Tibial nerve (tissue), 4 donors: ENCODE measurements at regions not wholly inside any gene's neighbourhood (a gene's known extent, or its start where the extent isn't known, plus 50 kb on each side); places are given as distances from the start of the nearest gene placed in this dataset.
A peak's percentile ranks its signal among the peaks of the same experiment; 100 is the strongest.
"Not testable (repeated sequence)": the region's sequence is repeated elsewhere in the genome, so short reads cannot be mapped to it uniquely, and the experiment has no call there.

Experiments used
- DNase-seq, 2 donors: peaks; one replicate each; pipeline ENCODE4 v3.0.0-alpha.2; 2019; ENCODE audit warnings: low spot score in 2 of 2
- H3K27ac ChIP-seq, 4 donors: fragments of 200-600 bp; sonication (generic) in 3 of 4; one replicate each; pipeline ENCODE4 v1.5.1; 2017 to 2019; ENCODE audit warnings: mild to moderate bottlenecking in 1 of 4
- H3K27me3 ChIP-seq, 2 donors: fragments of 200-600 bp; sonication (generic) in 1 of 2; one replicate each; pipeline versions ENCODE4 v1.5.1 to v1.6.0; 2017 to 2019
- H3K36me3 ChIP-seq, 3 donors: fragments of 200-600 bp; sonication (generic); one replicate each; pipeline ENCODE4 v1.5.1; 2018 to 2019
- H3K4me1 ChIP-seq, 4 donors: fragments of 200-600 bp; sonication (generic) in 3 of 4; one replicate each; pipeline ENCODE4 v1.5.1; 2017 to 2019
- H3K4me3 ChIP-seq, 4 donors: fragments of 200-600 bp; sonication (generic) in 3 of 4; one replicate each; pipeline ENCODE4 v1.5.1; 2017 to 2019; ENCODE audit warnings: mild to moderate bottlenecking in 1 of 4, moderate library complexity in 1 of 4
- H3K9me3 ChIP-seq, 4 donors: fragments of 200-600 bp; sonication (generic) in 3 of 4; one replicate each; pipeline ENCODE4 v1.5.1; 2017 to 2019
- EP300 ChIP-seq, 2 donors: sonication (generic); formaldehyde crosslinking; IDR thresholded peaks; one replicate each; pipeline ENCODE4 v1.6.1; 2017; ENCODE audit warnings: antibody characterized with exemption in 2 of 2, mild to moderate bottlenecking in 1 of 2
- POLR2A ChIP-seq, 2 donors: fragments of 450-650 bp; IDR thresholded peaks; one replicate each; pipeline ENCODE4 v1.6.1; 2017; ENCODE audit warnings: antibody characterized with exemption in 2 of 2, mild to moderate bottlenecking in 2 of 2, moderate library complexity in 2 of 2
- WGBS, 2 donors: methylation state at CpG; one replicate each; pipeline ENCODE4 v1.1.5; 2018; 5-methylcytosine and 5-hydroxymethylcytosine counted together
- TF ChIP-seq, protein P1 (sequence below), 5 experiments: fragments of 200-600 bp in 3 of 5; fragments of 450-650 bp in 2 of 5; sonication (generic) in 3 of 5; IDR thresholded peaks; one replicate each; pipeline ENCODE4 v1.5.1; 2016 to 2019; ENCODE audit warnings: antibody characterized with exemption in 5 of 5, mild to moderate bottlenecking in 3 of 5, moderate library complexity in 2 of 5

DNA sequence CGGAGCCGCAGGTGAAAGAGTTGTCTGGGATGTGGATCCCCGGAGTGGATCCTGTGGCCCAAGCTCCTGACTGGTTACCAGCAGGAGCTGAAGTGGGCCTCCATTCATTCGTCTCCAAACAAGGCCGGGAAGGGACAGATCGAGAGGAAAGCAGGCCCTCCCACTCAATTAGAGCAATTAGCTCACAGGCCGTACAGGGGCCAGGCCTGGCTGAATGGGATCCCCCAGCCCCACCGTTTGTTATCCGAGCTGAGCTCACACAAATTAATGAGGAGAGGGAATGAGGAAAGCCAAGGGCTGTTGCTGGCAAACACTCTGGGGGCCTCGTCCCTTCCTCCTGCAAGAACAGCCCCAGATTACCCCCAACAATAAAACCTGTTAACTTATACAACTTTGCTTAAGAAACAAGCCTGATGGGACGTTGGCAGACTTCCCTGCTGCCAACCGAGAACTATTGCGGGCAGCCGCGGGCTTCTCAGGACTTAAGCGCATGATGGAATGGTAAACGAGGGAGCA, 338.0 kb downstream of the BCL11A start:
- no peaks in the 10 kb centered on the region for H3K27me3 ChIP-seq
- H3K27ac ChIP-seq: no peak overlapping the region
- TF ChIP-seq EP300 (IDR thresholded peaks at IDR 0.05) (no peak), POLR2A (IDR thresholded peaks at IDR 0.05) (no peak)
- TF ChIP-seq, protein P1, sequence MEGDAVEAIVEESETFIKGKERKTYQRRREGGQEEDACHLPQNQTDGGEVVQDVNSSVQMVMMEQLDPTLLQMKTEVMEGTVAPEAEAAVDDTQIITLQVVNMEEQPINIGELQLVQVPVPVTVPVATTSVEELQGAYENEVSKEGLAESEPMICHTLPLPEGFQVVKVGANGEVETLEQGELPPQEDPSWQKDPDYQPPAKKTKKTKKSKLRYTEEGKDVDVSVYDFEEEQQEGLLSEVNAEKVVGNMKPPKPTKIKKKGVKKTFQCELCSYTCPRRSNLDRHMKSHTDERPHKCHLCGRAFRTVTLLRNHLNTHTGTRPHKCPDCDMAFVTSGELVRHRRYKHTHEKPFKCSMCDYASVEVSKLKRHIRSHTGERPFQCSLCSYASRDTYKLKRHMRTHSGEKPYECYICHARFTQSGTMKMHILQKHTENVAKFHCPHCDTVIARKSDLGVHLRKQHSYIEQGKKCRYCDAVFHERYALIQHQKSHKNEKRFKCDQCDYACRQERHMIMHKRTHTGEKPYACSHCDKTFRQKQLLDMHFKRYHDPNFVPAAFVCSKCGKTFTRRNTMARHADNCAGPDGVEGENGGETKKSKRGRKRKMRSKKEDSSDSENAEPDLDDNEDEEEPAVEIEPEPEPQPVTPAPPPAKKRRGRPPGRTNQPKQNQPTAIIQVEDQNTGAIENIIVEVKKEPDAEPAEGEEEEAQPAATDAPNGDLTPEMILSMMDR (IDR thresholded peaks at IDR 0.05): no peak
- H3K36me3 ChIP-seq: no peaks in the 10 kb centered on the region
- no peaks in the 10 kb centered on the region for H3K9me3 ChIP-seq
- 36 to 43% methylated on average over 16 to 17 of the region's 17 CpGs for WGBS, 2 donors
- peaks cover 0 to 9% (median 0%) of the 10 kb centered on the region in 4 donors for H3K4me1 ChIP-seq
- H3K4me3 ChIP-seq: no peak overlapping the region
- DNase-seq: no peak

DNA sequence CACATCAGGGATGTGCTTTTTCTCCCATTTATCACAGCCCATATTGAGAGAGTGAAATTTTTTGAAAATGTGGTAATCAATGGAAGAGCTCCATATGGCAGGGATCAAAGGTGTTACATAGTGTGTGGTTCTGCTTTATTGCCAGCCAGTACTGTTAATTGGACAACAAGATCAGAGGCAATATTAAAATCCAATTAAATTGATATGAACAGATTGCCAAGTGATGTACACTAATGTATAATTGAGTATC, 338.9 kb downstream of the BCL11A start:
- Histone ChIP-seq H3K27me3 (no peaks in the 10 kb centered on the region), H3K9me3 (no peaks in the 10 kb centered on the region), H3K4me1 (peaks cover 0 to 9% (median 0%) of the 10 kb centered on the region in 4 donors), H3K36me3 (no peaks in the 10 kb centered on the region), H3K4me3 (no peak overlapping the region), H3K27ac (no peak overlapping the region)
- TF ChIP-seq POLR2A (IDR thresholded peaks at IDR 0.05): no peak
- TF ChIP-seq EP300 (IDR thresholded peaks at IDR 0.05): no peak
- TF ChIP-seq, protein P1 (IDR thresholded peaks at IDR 0.05): no peak
- DNase-seq: no peak

DNA sequence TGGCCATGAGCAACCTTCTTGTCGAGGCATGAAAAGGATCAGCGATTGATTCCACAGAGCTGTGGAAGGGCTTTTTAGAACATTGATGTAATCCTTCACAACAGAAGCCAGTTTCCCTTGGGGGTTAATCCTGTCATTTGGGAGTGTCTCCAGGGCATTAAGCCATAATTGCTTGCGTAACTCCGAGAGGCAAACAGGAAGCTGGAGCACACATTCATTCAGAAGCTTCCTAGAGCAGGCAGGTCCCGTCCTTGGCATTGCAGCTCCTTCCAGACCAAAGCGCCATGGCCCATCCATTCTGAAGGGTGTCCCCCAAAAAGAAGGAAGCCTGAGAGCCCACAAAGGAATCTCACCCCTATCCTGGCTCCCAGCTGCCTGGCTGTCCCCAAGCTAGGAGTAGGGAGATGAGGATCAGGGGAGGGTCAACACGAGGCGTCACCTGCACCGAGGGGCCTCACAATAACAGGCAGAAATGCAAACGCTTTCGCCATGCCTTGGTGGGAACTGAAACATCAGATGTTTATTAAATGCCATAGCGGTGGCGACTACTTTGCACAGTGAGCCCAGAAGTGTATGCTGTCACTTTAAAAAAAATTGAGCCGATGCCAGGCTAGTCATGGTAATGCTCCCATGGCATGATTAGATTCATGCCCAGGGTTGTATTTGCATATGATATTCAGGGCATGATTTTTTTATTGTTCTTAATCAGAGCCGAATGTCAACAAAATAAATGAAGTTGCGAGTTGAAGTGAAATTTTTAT, 339.4 kb downstream of the BCL11A start:
- peak in 1 of 2 donors; percentile 27 for DNase-seq
- H3K9me3 ChIP-seq: no peaks in the 10 kb centered on the region
- peak overlapping the region in 1 of 4 donors; percentile 3 for H3K4me3 ChIP-seq
- H3K27ac ChIP-seq: peak overlapping the region in 1 of 4 donors; percentile 53
- no peaks in the 10 kb centered on the region for H3K36me3 ChIP-seq
- 71 to 76% methylated on average over 16 of the region's 16 CpGs for WGBS, 2 donors
- H3K27me3 ChIP-seq: no peaks in the 10 kb centered on the region
- peaks cover 0 to 9% (median 0%) of the 10 kb centered on the region in 4 donors for H3K4me1 ChIP-seq
- TF ChIP-seq POLR2A (IDR thresholded peaks at IDR 0.05) (no peak), EP300 (IDR thresholded peaks at IDR 0.05) (no peak)
- TF ChIP-seq, protein P1 (IDR thresholded peaks at IDR 0.05): no peak

DNA sequence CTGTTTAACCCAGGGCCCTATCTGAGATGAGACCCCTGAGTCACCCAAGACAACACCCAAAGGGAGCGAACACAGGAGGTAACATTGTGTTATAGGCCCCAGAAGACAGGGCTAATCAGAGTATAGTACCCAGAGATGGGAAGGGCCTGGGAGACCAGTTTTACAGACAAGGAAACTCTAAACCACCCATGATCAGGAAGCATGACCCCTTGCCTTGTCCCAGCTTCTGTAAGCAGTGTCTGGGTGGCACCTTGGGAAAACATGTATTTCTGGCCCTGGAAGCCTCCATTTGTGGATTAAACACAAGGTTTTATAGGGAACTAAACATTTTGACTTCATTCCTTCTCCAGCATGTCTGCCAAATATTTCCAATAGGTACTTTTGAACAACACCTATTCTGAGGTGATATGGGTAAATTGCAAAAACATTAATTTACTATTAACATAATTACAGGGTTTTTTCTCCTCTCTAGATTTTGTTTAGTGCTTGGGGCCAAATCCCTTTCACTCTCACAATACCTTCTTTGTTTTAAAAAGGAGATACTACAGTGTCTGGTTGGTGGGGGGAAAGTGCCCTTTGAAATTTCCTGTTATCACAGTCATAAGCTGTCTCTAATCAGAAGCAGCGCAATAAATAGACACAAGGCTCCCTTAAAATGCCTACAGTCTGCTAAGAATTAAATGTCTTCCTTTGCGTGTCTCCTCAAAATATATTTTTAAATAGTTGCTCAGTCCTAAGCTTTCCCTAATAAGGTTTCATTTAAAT, 341.1 kb downstream of the BCL11A start:
- Histone ChIP-seq H3K27me3 (no peaks in the 10 kb centered on the region), H3K9me3 (no peaks in the 10 kb centered on the region), H3K4me1 (peaks cover 0 to 9% (median 0%) of the 10 kb centered on the region in 4 donors), H3K36me3 (no peaks in the 10 kb centered on the region), H3K4me3 (no peak overlapping the region), H3K27ac (no peak overlapping the region)
- TF ChIP-seq, protein P1 (IDR thresholded peaks at IDR 0.05): no peak
- TF ChIP-seq POLR2A (IDR thresholded peaks at IDR 0.05) (no peak), EP300 (IDR thresholded peaks at IDR 0.05) (no peak)
- WGBS, 2 donors: 69 to 72% methylated on average over 3 of the region's 3 CpGs
- DNase-seq: no peak

DNA sequence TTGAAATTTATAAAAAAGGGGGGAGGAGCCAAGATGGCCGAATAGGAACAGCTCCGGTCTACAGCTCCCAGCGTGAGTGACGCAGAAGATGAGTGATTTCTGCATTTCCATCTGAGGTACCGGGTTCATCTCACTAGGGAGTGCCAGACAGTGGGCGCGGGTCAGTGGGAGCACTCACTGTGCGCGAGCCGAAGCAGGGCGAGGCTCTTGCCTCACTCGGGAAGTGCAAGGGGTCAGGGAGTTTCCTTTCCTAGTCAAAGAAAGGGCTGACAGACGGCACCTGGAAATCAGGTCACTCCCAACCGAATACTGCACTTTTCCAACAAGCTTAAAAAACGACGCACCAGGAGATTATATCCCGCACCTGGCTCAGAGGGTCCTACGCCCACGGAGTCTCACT, 364.4 kb downstream of the BCL11A start:
- 89 to 91% methylated on average over 19 of the region's 19 CpGs for WGBS, 2 donors
- H3K36me3 ChIP-seq, H3K4me3 ChIP-seq, DNase-seq, H3K27me3 ChIP-seq, H3K27ac ChIP-seq, H3K4me1 ChIP-seq: not testable (repeated sequence)
- peaks cover 0 to 39% (median 0%) of the 10 kb centered on the region in 4 donors for H3K9me3 ChIP-seq
